GM12878 (cell line): ENCODE measurements at regions not wholly inside any gene's neighbourhood (a gene's known extent, or its start where the extent isn't known, plus 50 kb on each side); places are given as distances from the start of the nearest gene placed in this dataset.

Experiments
- ATAC-seq: fragments of 200-7000 bp; cut with Tn5 transposase; 3 replicates; pipeline ENCODE4 v1.9.1; 2020; ENCODE audit warnings: mild to moderate bottlenecking, moderate library complexity
- BruUV-seq: library from RNA; stranded (reverse); fragments of 400-500 nt; replicated peaks from 2 replicates; lab custom pipeline; 2021; lab: Mats Ljungman, UMichigan
- CTCF ChIA-PET: fragments of 300-600 bp; sonication (Branson Sonifier 250); formaldehyde crosslinking; extraction: SDS; loops from one replicate; lab custom pipeline; 2021; ENCODE audit warnings: inconsistent platforms; lab: Yijun Ruan, JAX
- POLR2A ChIA-PET: fragments of 350-600 bp; formaldehyde crosslinking; extraction: SDS; loops from one replicate; lab custom pipeline; 2021; ENCODE audit warnings: inconsistent platforms; lab: Charles Lee
- RAD21 ChIA-PET: fragments of 300-600 bp; sonication (Branson Sonifier 250); formaldehyde crosslinking; loops from one replicate; lab custom pipeline; 2023; ENCODE audit warnings: antibody characterized with exemption; ENCODE audit not compliant: unreplicated experiment; lab: Charles Lee
- SMC1A ChIA-PET: fragments of 300-600 bp; sonication (Branson Sonifier 250); formaldehyde crosslinking; loops from one replicate; lab custom pipeline; 2023; ENCODE audit not compliant: unreplicated experiment, uncharacterized antibody; lab: Charles Lee
- DNase-seq: peaks from one replicate; pipeline ENCODE4 v3.0.0-alpha.2; 2011; ENCODE audit warnings: low read depth, low spot score
- FAIRE-seq: peaks from 3 replicates; lab custom pipeline; 2011; peaks lifted over from hg19 to GRCh38; lab: Jason Lieb, UNC
- H2AFZ ChIP-seq: 2 replicates; pipeline ENCODE4 v1.6.0; 2011; ENCODE audit warnings: low read depth, low read length, control low read depth; ENCODE audit not compliant: control insufficient read depth
- H3K27ac ChIP-seq: 2 replicates; pipeline ENCODE4 v1.5.1; 2011; ENCODE audit warnings: control low read depth; ENCODE audit not compliant: control insufficient read depth, insufficient read depth
- H3K27me3 ChIP-seq, 2 experiments: replicated peaks in 1 of 2; 2 replicates each; pipeline versions ENCODE4 v1.6.0 to v1.6.1; 2011; ENCODE audit warnings: low read length in 1 of 2; ENCODE audit not compliant: control insufficient read depth in 2 of 2, insufficient read depth in 2 of 2
- H3K36me3 ChIP-seq, 2 experiments: 2 replicates each; pipeline ENCODE4 v1.5.1; 2011; ENCODE audit warnings: low read length in 1 of 2; ENCODE audit not compliant: control insufficient read depth in 2 of 2, insufficient read depth in 2 of 2
- H3K4me1 ChIP-seq: 2 replicates; pipeline ENCODE4 v1.6.1; 2011; ENCODE audit warnings: mild to moderate bottlenecking, low read length, moderate library complexity, mixed read lengths; ENCODE audit not compliant: control insufficient read depth, insufficient read depth
- H3K4me2 ChIP-seq: 2 replicates; pipeline ENCODE4 v1.6.0; 2011; ENCODE audit warnings: control low read depth; ENCODE audit not compliant: control insufficient read depth, insufficient read depth
- H3K4me3 ChIP-seq: fragments of 200-600 bp; sonication (generic); 2 replicates; pipeline ENCODE4 v1.5.1; 2016
- H3K79me2 ChIP-seq: 2 replicates; pipeline ENCODE4 v1.6.0; 2011; ENCODE audit warnings: low read length; ENCODE audit not compliant: control insufficient read depth, insufficient read depth
- H3K9ac ChIP-seq: 2 replicates; pipeline ENCODE4 v1.8.0; 2011; ENCODE audit warnings: low read length, control low read depth, mixed read lengths; ENCODE audit not compliant: control insufficient read depth, insufficient read depth
- H3K9me3 ChIP-seq: replicated peaks from 3 replicates; pipeline ENCODE4 v1.5.1; 2011; ENCODE audit warnings: mild to moderate bottlenecking, low read length; ENCODE audit not compliant: control insufficient read depth, insufficient read depth
- H4K20me1 ChIP-seq: 2 replicates; pipeline ENCODE4 v1.6.0; 2011; ENCODE audit not compliant: control insufficient read depth, insufficient read depth
- ATF7 ChIP-seq: fragments of 450-650 bp; IDR thresholded peaks from 2 replicates; pipeline ENCODE4 v1.6.1; 2016; ENCODE audit warnings: low read depth, mild to moderate bottlenecking
- FOS ChIP-seq: IDR thresholded peaks from 3 replicates; pipeline ENCODE4 v1.6.1; 2011; ENCODE audit warnings: borderline replicate concordance; ENCODE audit not compliant: insufficient read length; ENCODE audit errors: extremely low read depth
- IKZF2 ChIP-seq, 2 experiments: fragments of 450-650 bp; IDR thresholded peaks; 2 replicates each; pipeline ENCODE4 v1.6.1; 2017; ENCODE audit warnings: mild to moderate bottlenecking in 2 of 2, moderate library complexity in 2 of 2
- JUNB ChIP-seq: IDR thresholded peaks from 2 replicates; pipeline ENCODE4 v1.6.1; 2016; ENCODE audit warnings: antibody characterized with exemption, mild to moderate bottlenecking
- KLF5 ChIP-seq: fragments of 450-650 bp; IDR thresholded peaks from 2 replicates; pipeline ENCODE4 v1.6.1; 2014; ENCODE audit warnings: mild to moderate bottlenecking; ENCODE audit not compliant: partially characterized antibody
- MTA3 ChIP-seq: IDR thresholded peaks from 2 replicates; pipeline ENCODE4 v1.6.1; 2012; ENCODE audit warnings: low read length, inconsistent platforms, borderline replicate concordance
- MXI1 ChIP-seq: fragments of 150-350 bp; IDR thresholded peaks from 2 replicates; pipeline ENCODE4 v1.6.1; 2011; ENCODE audit warnings: low read depth, mild to moderate bottlenecking, inconsistent platforms, low read length, improper control_type of control experiment
- MYB ChIP-seq: fragments of 150-350 bp; IDR thresholded peaks from 2 replicates; pipeline ENCODE4 v1.6.1; 2014; ENCODE audit warnings: mild to moderate bottlenecking, low read depth, low read length, borderline replicate concordance
- POLR2AphosphoS5 ChIP-seq: IDR thresholded peaks from 2 replicates; pipeline ENCODE4 v1.6.1; 2011; ENCODE audit warnings: mild to moderate bottlenecking, low read length, inconsistent platforms
- YBX1 ChIP-seq: fragments of 450-650 bp; IDR thresholded peaks from 2 replicates; pipeline ENCODE4 v1.6.1; 2016; ENCODE audit warnings: antibody characterized with exemption
- WGBS: methylation state at CpG from one replicate; pipeline ENCODE4 v1.1.6; 2016; ENCODE audit warnings: low lambda C conversion rate; ENCODE audit not compliant: insufficient replicate concordance, insufficient coverage; ENCODE audit errors: missing lambda C conversion rate; 5-methylcytosine and 5-hydroxymethylcytosine counted together
- in situ Hi-C: fragments of 300-500 bp; cut with MboI; formaldehyde crosslinking; loops from 9 replicates; pipeline ENCODE4 v1.14.3; 2018; ENCODE audit warnings: mixed read lengths
- intact Hi-C: fragments of 100-400 bp; cut with micrococcal nuclease; formaldehyde crosslinking; loops from one replicate; pipeline ENCODE4 v1.14.2; 2022; ENCODE audit not compliant: unreplicated experiment
- TF ChIP-seq, protein P1 (sequence below): fragments of 150-350 bp; IDR thresholded peaks from 2 replicates; pipeline ENCODE4 v1.6.1; 2014; ENCODE audit warnings: mild to moderate bottlenecking, low read depth, low read length
- TF ChIP-seq, protein P2 (sequence below): fragments of 450-650 bp; formaldehyde crosslinking; IDR thresholded peaks from 2 replicates; pipeline ENCODE4 v1.5.0; 2022; ENCODE audit warnings: mild to moderate bottlenecking, missing genetic modification characterization

DNA sequence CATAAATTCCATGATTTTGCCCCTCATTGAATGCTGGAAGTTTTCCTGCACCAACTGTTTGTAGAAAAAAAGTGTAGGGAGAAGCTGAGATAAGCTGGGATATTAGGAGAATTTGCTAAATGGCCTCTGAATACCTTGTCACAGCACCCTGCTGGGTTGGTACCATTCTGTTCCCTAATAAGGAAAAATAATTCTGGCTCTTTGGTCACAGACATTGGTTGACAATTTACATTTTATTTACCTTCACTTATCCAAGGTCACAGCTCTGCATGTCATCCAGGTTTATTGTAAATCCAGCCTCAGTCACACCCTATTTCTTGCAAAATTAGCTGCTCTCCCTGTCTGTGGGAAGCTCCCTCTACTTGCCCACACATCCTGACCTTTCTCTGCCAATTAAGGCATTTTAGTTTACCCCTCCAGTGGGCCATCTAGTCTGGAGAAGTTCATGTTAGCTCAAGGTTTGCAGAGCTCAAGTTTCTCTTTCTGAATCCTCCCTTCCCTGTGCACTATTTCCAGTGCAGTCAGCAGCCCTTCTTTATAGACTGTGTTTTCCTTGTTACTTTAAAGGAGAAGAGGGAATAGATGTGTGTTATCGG is 115.4 kb upstream of the NTRK2 start:
- ChIA-PET POLR2A (no interaction called here), CTCF (no interaction called here)

DNA sequence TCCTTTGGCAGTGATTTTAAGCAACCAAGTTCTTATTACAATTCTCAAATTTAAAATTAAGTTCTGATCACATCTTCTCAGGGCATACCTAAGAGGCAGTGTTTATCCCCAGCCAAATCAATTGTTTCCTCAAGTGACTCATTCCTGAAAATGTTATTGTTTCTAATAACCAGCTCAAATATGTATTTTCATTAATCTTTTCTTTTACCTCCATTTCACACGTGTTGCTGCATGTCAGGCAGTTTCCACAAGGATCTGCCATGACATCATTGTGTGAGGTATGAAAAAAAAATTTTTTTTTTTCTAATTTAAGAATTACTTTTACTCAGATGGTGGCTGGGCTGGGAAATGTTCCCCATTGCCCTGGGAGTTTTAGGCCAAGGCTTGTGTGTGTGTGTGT is 113.0 kb upstream of the NTRK2 start:
- Histone ChIP-seq H3K79me2 (no peaks in the 10 kb centered on the region), H3K9me3 (no peaks in the 10 kb centered on the region), H3K27ac (no peak overlapping the region), H3K36me3 (no peaks in the 10 kb centered on the region), H3K4me3 (no peak overlapping the region), H4K20me1 (no peaks in the 10 kb centered on the region), H3K27me3 (peaks cover 0 to 3% of the 10 kb centered on the region in 2 experiments; a peak in 1 of 4 replicates), H3K9ac (no peak overlapping the region), H2AFZ (no peak overlapping the region), H3K4me1 (no peaks in the 10 kb centered on the region), H3K4me2 (no peak overlapping the region)
- BruUV-seq = no TSS peak
- ChIA-PET POLR2A (no interaction called here), SMC1A (no interaction called here), CTCF (interaction anchor here (0.6 to 1.1 kb wide), 3 partner anchors 160 to 1674 kb away, joined by 3 to 4 read pairs (median 3); no protein-coding TSS in a partner anchor), RAD21 (no interaction called here)
- no peak for ATAC-seq
- FAIRE-seq = no peak
- 0% methylated on average over 1 of the region's 1 CpG for WGBS
- no peak for DNase-seq
- intact Hi-C loops (no loop called here), in situ Hi-C loops (no loop called here)
- TF ChIP-seq IKZF2 (IDR thresholded peaks at IDR 0.05) (no peak), YBX1 (no peak), MYB (no peak), JUNB (no peak), KLF5 (no peak), MTA3 (no peak), ATF7 (no peak), FOS (no peak), POLR2AphosphoS5 (no peak)
- TF ChIP-seq, protein P1, sequence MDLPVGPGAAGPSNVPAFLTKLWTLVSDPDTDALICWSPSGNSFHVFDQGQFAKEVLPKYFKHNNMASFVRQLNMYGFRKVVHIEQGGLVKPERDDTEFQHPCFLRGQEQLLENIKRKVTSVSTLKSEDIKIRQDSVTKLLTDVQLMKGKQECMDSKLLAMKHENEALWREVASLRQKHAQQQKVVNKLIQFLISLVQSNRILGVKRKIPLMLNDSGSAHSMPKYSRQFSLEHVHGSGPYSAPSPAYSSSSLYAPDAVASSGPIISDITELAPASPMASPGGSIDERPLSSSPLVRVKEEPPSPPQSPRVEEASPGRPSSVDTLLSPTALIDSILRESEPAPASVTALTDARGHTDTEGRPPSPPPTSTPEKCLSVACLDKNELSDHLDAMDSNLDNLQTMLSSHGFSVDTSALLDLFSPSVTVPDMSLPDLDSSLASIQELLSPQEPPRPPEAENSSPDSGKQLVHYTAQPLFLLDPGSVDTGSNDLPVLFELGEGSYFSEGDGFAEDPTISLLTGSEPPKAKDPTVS = no peak
- TF ChIP-seq, protein P2, sequence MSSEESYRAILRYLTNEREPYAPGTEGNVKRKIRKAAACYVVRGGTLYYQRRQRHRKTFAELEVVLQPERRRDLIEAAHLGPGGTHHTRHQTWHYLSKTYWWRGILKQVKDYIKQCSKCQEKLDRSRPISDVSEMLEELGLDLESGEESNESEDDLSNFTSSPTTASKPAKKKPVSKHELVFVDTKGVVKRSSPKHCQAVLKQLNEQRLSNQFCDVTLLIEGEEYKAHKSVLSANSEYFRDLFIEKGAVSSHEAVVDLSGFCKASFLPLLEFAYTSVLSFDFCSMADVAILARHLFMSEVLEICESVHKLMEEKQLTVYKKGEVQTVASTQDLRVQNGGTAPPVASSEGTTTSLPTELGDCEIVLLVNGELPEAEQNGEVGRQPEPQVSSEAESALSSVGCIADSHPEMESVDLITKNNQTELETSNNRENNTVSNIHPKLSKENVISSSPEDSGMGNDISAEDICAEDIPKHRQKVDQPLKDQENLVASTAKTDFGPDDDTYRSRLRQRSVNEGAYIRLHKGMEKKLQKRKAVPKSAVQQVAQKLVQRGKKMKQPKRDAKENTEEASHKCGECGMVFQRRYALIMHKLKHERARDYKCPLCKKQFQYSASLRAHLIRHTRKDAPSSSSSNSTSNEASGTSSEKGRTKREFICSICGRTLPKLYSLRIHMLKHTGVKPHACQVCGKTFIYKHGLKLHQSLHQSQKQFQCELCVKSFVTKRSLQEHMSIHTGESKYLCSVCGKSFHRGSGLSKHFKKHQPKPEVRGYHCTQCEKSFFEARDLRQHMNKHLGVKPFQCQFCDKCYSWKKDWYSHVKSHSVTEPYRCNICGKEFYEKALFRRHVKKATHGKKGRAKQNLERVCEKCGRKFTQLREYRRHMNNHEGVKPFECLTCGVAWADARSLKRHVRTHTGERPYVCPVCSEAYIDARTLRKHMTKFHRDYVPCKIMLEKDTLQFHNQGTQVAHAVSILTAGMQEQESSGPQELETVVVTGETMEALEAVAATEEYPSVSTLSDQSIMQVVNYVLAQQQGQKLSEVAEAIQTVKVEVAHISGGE = no peak

More for the DNA sequence above, 115.4 kb upstream of the NTRK2 start:
- H3K27ac ChIP-seq = no peak overlapping the region
- ChIA-PET SMC1A (interaction anchor here (1.2 kb wide), 1 partner anchor 10 kb away, joined by 3 read pairs; no protein-coding TSS in a partner anchor), RAD21 (no interaction called here)
- FAIRE-seq = no peak
- no peaks in the 10 kb centered on the region for H3K9me3 ChIP-seq
- no peaks in the 10 kb centered on the region for H3K4me1 ChIP-seq
- TF ChIP-seq MXI1 = no peak
- BruUV-seq = no TSS peak
- WGBS = 88% methylated on average over 1 of the region's 1 CpG
- no peaks in the 10 kb centered on the region for H4K20me1 ChIP-seq
- H3K9ac ChIP-seq = no peak overlapping the region
- H3K27me3 ChIP-seq = peaks cover 0 to 3% of the 10 kb centered on the region in 2 experiments; a peak in 1 of 4 replicates
- no peak overlapping the region for H2AFZ ChIP-seq
- H3K36me3 ChIP-seq = no peaks in the 10 kb centered on the region
- intact Hi-C loops (no loop called here), in situ Hi-C loops (no loop called here)
- no peak for ATAC-seq
- DNase-seq = no peak
- H3K4me3 ChIP-seq = no peak overlapping the region
- no peak overlapping the region for H3K4me2 ChIP-seq
- no peaks in the 10 kb centered on the region for H3K79me2 ChIP-seq
